NK-92 treated with Interleukin-12 subunit alpha and Interleukin-12 subunit beta, amount 100 ng/mL, for 24 hours (cell line): ENCODE measurements at regions not wholly inside any gene's neighbourhood (a gene's known extent, or its start where the extent isn't known, plus 50 kb on each side); places are given as distances from the start of the nearest gene placed in this dataset.

Source experiments
- DNase-seq: peaks from one replicate; lab custom pipeline; 2025; lab: John Stamatoyannopoulos, UW

DNA sequence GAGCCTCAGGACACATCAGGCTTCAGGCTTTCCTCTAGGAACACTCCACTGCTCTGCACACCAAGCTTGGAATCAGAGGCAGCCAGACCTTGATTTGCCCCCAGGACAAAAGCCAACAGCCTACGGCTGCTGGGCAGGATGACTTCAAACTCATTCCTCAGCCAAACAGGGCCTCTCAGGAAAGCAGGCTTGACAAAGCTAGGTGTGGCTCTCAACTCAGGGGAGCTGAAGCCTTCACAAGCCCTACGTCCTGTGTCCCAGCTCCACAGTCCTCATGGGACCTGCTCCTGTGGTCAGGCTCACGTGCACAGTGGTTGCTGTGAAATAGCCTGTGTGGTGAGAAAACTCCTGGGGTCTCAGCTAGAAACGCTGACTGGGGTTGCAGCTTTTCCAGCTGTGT lies 398.9 kb upstream of the ZNF507 start:
- DNase-seq: no peak

DNA sequence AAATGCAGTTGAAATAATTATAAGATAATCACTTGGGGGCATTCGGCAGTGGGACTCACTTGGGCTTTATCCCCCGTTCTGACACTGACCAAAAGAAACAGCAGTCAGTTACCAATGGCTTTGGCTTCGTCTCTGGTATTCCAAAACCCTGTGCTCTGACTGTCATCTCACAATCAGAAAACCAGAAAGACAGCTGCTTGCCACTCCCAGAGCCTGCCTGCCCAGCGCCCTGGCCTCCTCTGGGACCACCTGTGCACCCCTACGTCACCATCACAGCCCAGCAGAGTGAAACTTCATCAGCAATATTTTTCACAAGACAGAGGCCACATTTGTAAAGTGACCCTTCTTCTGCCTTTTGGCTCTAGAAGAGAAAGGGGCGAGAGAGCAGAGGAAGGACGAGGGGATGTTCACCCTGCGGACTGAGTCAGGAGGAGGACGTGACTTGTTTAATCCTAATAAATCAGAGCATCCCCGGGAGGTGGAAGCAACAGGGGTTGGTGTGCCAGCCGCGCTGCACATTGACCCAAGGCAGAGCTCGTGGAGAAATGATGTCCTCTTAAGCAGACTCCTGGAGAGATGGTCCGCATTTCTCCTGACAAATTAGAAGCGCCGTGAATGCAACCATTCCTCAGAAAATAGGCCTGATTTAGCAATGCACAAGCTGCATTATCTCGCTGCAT lies 397.8 kb upstream of the ZNF507 start:
- no peak for DNase-seq

- no peak for DNase-seq
Observed at GRCh38 chr19:31952693-31953092, 392.7 kb upstream of the ZNF507 start.

DNA sequence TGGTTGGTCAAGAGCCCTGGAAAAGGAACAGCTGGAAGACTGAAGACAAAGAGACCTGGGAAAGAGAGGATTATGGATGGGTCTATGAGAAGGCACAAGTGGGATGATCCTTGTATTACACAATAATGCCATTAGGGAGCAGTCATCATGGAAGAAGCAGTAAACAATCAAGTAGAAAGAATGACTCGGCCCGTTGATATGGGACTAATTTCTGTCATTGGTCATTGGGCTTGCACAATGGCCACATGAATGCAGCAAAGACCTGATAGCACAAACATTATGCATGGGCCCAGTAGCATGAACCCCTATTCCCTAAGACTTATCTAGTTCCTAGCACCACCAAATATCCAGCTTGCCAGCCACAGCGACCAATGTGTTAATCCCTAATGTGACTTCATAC lies 390.3 kb upstream of the ZNF507 start:
- DNase-seq: no peak

DNA sequence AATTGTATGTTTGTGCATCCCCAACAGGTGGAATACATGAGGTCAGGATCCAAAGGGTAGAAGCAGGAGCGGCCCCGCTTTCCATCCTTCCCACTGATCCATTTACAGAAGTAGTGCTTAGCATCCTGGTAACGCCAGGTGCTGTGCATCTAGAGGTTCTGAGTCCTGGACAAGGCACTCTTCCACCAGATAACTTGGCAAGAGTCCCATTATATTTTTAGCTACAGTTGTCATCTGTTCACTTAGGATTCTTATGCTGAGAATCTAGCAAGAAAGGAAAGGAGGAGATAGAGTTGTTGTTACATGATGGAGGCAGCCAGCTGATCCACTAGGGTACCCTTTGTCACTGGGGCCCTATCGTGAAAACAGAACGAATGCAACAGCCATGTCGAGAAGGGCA lies 389.5 kb upstream of the ZNF507 start:
- no peak for DNase-seq

DNA sequence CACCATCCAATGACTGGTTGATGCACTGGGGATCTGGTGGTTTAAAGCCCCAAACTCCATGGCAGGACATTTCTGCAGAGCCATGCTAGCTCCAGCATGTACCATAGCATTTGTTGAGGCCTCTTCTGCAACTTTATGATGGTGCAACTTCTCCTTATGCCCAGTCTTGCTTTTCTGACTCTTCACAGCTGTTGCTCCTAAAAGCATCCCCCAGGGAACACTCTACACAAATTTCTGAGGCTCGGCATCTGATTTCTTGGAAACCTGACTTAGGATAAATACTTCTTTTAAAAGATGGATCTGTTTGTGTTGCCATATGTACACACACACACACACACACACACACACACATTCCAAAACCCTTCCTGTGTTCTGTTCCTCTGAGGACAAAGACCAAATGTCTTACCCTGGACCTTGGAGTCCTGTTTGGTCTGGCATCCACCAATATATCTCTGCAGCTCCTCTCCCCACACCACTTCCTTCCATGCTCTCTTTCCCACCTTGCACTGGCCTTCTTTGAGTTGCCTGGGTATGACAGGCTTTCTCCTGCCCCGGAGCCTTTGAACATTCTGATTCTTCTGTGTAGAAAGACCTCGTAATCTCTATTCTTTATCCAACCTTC lies 388.5 kb upstream of the ZNF507 start:
- no peak for DNase-seq

GRCh38 chr19:31957711-31958110 lies 387.7 kb upstream of the ZNF507 start:
- no peak for DNase-seq

GRCh38 chr19:31959527-31960018 lies 385.8 kb upstream of the ZNF507 start:
- DNase-seq: no peak

DNA sequence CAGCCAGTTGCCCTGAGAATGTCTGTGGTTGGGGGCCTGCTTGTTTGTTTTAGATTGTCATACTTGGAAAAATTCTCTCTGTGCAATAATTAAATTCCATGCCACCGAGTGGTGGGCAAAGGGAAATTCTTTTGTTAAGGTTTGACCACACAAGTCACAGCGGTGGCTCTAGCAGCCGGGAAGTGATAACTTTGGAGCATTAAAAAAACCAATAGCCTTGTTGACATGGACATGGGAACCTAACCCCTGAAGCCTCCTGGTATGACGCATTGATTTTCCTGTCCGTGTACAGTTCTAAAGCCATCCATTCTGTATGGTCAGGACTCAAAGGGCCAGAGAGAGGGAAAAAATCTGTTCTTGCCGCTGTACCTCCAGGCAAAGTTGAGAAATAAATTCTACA lies 384.9 kb upstream of the ZNF507 start:
- DNase-seq: no peak

DNA sequence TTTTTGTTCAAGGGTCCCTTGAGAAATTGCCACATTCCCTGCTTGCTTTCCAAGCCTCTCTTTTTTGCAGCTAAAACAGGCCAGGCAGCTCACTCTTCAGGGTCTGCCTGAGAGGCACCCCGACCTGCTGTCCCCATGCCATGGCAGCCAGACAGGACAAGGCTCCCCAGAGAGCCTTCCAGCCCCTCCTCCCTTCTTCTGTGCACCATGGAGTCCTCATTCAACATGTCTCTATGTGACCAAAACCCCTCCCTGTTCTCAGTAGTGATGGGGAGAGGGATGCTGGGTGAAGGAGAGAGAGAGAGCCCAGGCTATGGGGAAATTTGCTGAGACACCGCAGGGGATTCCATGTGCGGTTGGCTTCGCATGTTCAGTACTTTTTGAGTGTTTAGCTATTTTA lies 384.2 kb upstream of the ZNF507 start:
- no peak for DNase-seq

DNA sequence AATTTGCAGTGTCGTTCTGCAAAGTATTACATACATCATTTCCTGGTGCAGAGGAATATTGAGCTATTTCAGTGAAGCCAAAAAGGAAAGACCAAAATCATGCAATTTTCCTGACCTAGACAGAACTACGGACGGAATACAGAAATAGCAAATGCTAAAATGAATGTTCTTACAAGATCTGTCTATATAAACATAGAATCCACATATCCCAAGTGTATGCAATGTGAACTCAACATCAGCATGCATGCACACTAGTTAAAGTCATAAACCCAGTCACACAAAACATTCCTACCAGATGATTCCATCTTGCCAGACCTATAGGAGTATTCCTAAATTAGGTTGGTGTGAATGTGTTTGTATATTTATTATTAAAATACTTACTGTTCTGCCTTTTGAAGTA lies 383.7 kb upstream of the ZNF507 start:
- no peak for DNase-seq

- no peak for DNase-seq
Observed at GRCh38 chr19:31962561-31962996, 382.8 kb upstream of the ZNF507 start.

- no peak for DNase-seq
Observed at GRCh38 chr19:31963746-31964145, 381.7 kb upstream of the ZNF507 start.

DNA sequence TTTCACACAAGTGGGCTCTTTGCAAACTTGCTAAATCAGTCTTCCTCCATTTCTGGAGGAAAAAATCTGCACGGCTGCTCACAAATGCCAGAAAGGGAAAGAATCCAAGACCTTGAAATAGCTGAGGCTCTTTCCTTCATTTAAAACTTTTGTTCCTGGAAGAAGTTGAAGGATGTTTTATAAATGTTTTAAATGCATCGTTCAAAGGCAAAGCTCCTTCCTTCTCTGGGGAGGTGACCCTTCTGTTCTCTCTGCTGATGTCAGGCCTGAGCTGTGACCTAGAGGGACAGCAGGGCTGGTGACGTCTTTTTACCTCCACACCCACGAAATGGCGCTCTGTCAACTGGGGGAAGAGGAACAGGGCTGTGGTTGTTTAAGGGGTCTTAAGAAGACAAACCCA lies 376.4 kb upstream of the ZNF507 start:
- no peak for DNase-seq

GRCh38 chr19:31970027-31970461 lies 375.4 kb upstream of the ZNF507 start:
- DNase-seq: no peak

GRCh38 chr19:31974290-31974689 lies 371.1 kb upstream of the ZNF507 start:
- no peak for DNase-seq

GRCh38 chr19:31974941-31975340 lies 370.5 kb upstream of the ZNF507 start:
- DNase-seq: no peak

- DNase-seq: no peak
Observed at GRCh38 chr19:31975461-31975860, 369.9 kb upstream of the ZNF507 start.

- no peak for DNase-seq
Observed at GRCh38 chr19:31976775-31977536, 368.5 kb upstream of the ZNF507 start.

DNA sequence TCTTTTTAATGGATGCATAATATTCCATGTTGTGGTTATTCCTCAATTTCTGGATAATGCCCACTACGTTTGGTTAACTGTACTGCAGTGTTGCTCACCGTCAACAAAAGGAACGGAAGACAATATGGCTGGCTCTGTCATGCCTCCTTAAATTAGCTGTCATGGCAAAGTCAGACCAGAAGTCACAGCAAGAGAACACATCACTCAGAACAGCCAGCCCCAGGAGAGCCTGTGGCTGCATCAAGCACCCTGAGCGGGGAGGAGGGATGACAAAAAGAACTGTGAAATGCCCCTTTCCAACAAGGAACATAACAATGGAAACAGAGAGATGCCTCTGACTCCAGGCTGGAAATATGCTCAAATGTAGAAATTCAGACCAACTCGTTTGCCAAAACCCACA lies 366.0 kb upstream of the ZNF507 start:
- no peak for DNase-seq

DNA sequence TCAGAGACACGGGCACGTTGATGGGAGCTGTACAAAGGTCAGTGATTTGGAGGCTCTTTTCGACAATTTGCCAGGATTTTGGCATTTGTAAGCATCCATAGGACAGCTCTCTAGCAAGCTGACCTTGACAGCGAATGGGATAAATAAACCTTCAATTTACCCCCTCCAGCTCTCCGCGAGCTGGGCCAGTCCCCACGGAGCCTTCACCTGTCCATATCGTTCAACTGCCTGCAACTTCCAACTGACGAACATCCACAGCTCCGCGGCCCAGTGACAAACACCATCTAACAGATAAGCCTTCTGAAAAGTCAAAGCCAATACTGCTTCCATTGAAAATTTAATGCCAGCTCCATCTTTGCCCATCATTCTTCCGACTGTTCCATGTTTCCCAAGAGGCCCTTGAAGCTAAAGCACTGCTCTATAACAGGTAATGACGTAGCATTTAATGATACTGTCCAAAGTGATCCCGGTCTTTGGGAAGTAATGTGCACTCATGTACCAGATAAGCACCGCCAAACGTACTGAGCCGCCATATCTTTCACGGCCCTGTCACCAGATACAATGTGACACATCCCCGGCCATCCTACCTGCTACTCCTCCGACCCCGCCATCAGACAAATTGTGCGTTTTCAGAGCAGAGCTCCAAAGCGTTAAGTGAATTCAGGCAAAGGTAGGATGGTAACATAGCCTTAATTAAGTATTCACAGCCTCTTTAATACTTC lies 365.3 kb upstream of the ZNF507 start:
- no peak for DNase-seq

- DNase-seq: no peak
Observed at GRCh38 chr19:31980796-31981195, 364.6 kb upstream of the ZNF507 start.
